IMR-90 (cell line): ENCODE measurements at regions not wholly inside any gene's neighbourhood (a gene's known extent, or its start where the extent isn't known, plus 50 kb on each side); places are given as distances from the start of the nearest gene placed in this dataset.

Experiments
- ATAC-seq: fragments of 200-7000 bp; cut with Tn5 transposase; 2 replicates; pipeline ENCODE4 v1.9.1; 2020; ENCODE audit warnings: low read depth, mild to moderate bottlenecking, moderate library complexity
- BruUV-seq: library from RNA; stranded (reverse); fragments of 400-500 nt; replicated peaks from 2 replicates; lab custom pipeline; 2021; lab: Mats Ljungman, UMichigan
- CTCF ChIA-PET: fragments of 300-600 bp; formaldehyde crosslinking; extraction: SDS; loops from one replicate; lab custom pipeline; 2021; ENCODE audit warnings: antibody characterized with exemption; lab: Yijun Ruan, JAX
- POLR2A ChIA-PET: fragments of 300-600 bp; sonication (Branson Sonifier 250); formaldehyde crosslinking; loops from one replicate; lab custom pipeline; 2022; ENCODE audit warnings: antibody characterized with exemption; ENCODE audit not compliant: unreplicated experiment; lab: Charles Lee
- DNase-seq: peaks from one replicate; pipeline ENCODE4 v3.0.0; 2013
- H2AFZ ChIP-seq: replicated peaks from 2 replicates; pipeline ENCODE3; 2013; ENCODE audit warnings: low read length, mild to moderate bottlenecking; ENCODE audit not compliant: poor library complexity
- H2AK5ac ChIP-seq: 2 replicates; pipeline ENCODE4 v1.6.1; 2013; ENCODE audit warnings: low read depth, low read length, inconsistent platforms
- H2AK9ac ChIP-seq: replicated peaks from 2 replicates; pipeline ENCODE3; 2013; ENCODE audit warnings: mild to moderate bottlenecking, low read depth, low read length, moderate library complexity; ENCODE audit not compliant: poor library complexity
- H2BK120ac ChIP-seq: 2 replicates; pipeline ENCODE4 v1.6.1; 2013; ENCODE audit warnings: low read depth, low read length, inconsistent platforms
- H2BK15ac ChIP-seq: 3 replicates; pipeline ENCODE4 v1.6.1; 2013; ENCODE audit warnings: low read depth, low read length, inconsistent platforms
- H2BK20ac ChIP-seq: 2 replicates; pipeline ENCODE4 v1.6.1; 2013; ENCODE audit warnings: low read depth, mild to moderate bottlenecking, inconsistent platforms, low read length, moderate library complexity
- H2BK5ac ChIP-seq: 2 replicates; pipeline ENCODE4 v1.6.1; 2013; ENCODE audit warnings: mild to moderate bottlenecking, low read depth, low read length, inconsistent platforms; ENCODE audit not compliant: poor library complexity, severe bottlenecking
- H3K14ac ChIP-seq: replicated peaks from 2 replicates; pipeline ENCODE4 v1.6.1; 2013; ENCODE audit warnings: low read depth, low read length, inconsistent platforms
- H3K18ac ChIP-seq: 2 replicates; pipeline ENCODE4 v1.6.1; 2013; ENCODE audit warnings: low read depth, low read length, control low read depth
- H3K23ac ChIP-seq: 2 replicates; pipeline ENCODE4 v1.6.1; 2013; ENCODE audit warnings: low read depth, low read length, inconsistent platforms
- H3K27ac ChIP-seq: 2 replicates; pipeline ENCODE4 v1.5.1; 2013; ENCODE audit warnings: mild to moderate bottlenecking, control low read depth, low read length; ENCODE audit not compliant: insufficient read depth
- H3K27me3 ChIP-seq: 2 replicates; pipeline ENCODE4 v1.6.1; 2013; ENCODE audit warnings: low read length; ENCODE audit not compliant: control insufficient read depth, insufficient read depth
- H3K36me3 ChIP-seq: 2 replicates; pipeline ENCODE4 v1.6.1; 2013; ENCODE audit warnings: low read length, mixed read lengths; ENCODE audit not compliant: control insufficient read depth, insufficient read depth
- H3K4ac ChIP-seq: 2 replicates; pipeline ENCODE4 v1.6.1; 2013; ENCODE audit warnings: low read depth, low read length, inconsistent platforms
- H3K4me1 ChIP-seq: 2 replicates; pipeline ENCODE4 v1.6.1; 2013; ENCODE audit warnings: low read length, mixed read lengths; ENCODE audit not compliant: control insufficient read depth, insufficient read depth
- H3K4me2 ChIP-seq: 2 replicates; pipeline ENCODE4 v1.6.1; 2013; ENCODE audit warnings: low read depth, mild to moderate bottlenecking, control low read depth, low read length, moderate library complexity
- H3K4me3 ChIP-seq: 2 replicates; pipeline ENCODE4 v1.5.1; 2013; ENCODE audit warnings: low read depth, mild to moderate bottlenecking, control low read depth, low read length, moderate library complexity; ENCODE audit not compliant: insufficient read depth
- H3K56ac ChIP-seq: 2 replicates; pipeline ENCODE4 v1.6.1; 2013; ENCODE audit warnings: low read length, inconsistent platforms; ENCODE audit not compliant: insufficient read depth; ENCODE audit errors: extremely low read depth
- H3K79me1 ChIP-seq, 2 experiments: 2 replicates each; pipeline ENCODE4 v1.6.1; 2013; ENCODE audit warnings: low read length in 2 of 2, inconsistent platforms in 1 of 2, low read depth in 1 of 2
- H3K9ac ChIP-seq: 2 replicates; pipeline ENCODE4 v1.6.1; 2013; ENCODE audit warnings: low read depth, low read length, control low read depth
- H3K9me1 ChIP-seq: 2 replicates; pipeline ENCODE4 v1.6.1; 2013; ENCODE audit warnings: low read length, inconsistent platforms; ENCODE audit not compliant: insufficient read depth
- H3K9me3 ChIP-seq: 2 replicates; pipeline ENCODE4 v1.6.1; 2013; ENCODE audit warnings: low read length; ENCODE audit not compliant: control insufficient read depth, insufficient read depth
- H4K20me1 ChIP-seq: 2 replicates; pipeline ENCODE4 v1.6.1; 2013; ENCODE audit warnings: low read length, inconsistent platforms; ENCODE audit not compliant: insufficient read depth
- H4K5ac ChIP-seq: 2 replicates; pipeline ENCODE4 v1.6.1; 2013; ENCODE audit warnings: mild to moderate bottlenecking, low read depth, low read length, control low read depth
- H4K8ac ChIP-seq, 2 experiments: 2 replicates each; pipeline ENCODE4 v1.6.1; 2013; ENCODE audit warnings: low read depth in 2 of 2, low read length in 2 of 2, control low read depth in 1 of 2, inconsistent platforms in 1 of 2
- H4K91ac ChIP-seq: 2 replicates; pipeline ENCODE4 v1.6.1; 2013; ENCODE audit warnings: low read depth, low read length, inconsistent platforms; ENCODE audit not compliant: insufficient read depth
- CEBPB ChIP-seq: IDR thresholded peaks from 2 replicates; pipeline ENCODE4 v1.6.1; 2012; ENCODE audit warnings: low read depth, low read length, improper control_type of control experiment
- CHD1 ChIP-seq: IDR thresholded peaks from 2 replicates; pipeline ENCODE4 v1.6.1; 2012; ENCODE audit warnings: low read depth, low read length, improper control_type of control experiment
- MAFK ChIP-seq: IDR thresholded peaks from 2 replicates; pipeline ENCODE4 v1.6.1; 2012; ENCODE audit warnings: low read depth, low read length, improper control_type of control experiment
- MAZ ChIP-seq: IDR thresholded peaks from 2 replicates; pipeline ENCODE4 v1.6.1; 2012; ENCODE audit warnings: low read depth, mild to moderate bottlenecking, low read length, improper control_type of control experiment, moderate library complexity, borderline replicate concordance
- MXI1 ChIP-seq: IDR thresholded peaks from 2 replicates; pipeline ENCODE4 v1.6.1; 2012; ENCODE audit warnings: low read depth, mild to moderate bottlenecking, low read length, moderate library complexity, borderline replicate concordance
- POLR2A ChIP-seq: IDR thresholded peaks from 2 replicates; pipeline ENCODE4 v1.6.1; 2012; ENCODE audit warnings: mild to moderate bottlenecking, low read depth, low read length
- RAD21 ChIP-seq: IDR thresholded peaks from 2 replicates; pipeline ENCODE4 v1.6.1; 2012; ENCODE audit warnings: low read length, improper control_type of control experiment
- RFX5 ChIP-seq: IDR thresholded peaks from 2 replicates; pipeline ENCODE4 v1.8.0; 2012; ENCODE audit warnings: low read depth, mild to moderate bottlenecking, low read length, moderate library complexity
- SMC3 ChIP-seq: fragments of 150-350 bp; IDR thresholded peaks from 2 replicates; pipeline ENCODE4 v1.6.1; 2016; ENCODE audit warnings: low read depth, mild to moderate bottlenecking, antibody characterized with exemption, low read length, moderate library complexity
- WGBS, 2 experiments: methylation state at CpG; one replicate each; pipeline versions ENCODE4 v1.1.5 to v1.1.7; 2013; ENCODE audit warnings: missing lambda C conversion rate in 2 of 2; ENCODE audit not compliant: insufficient read length in 1 of 2; ENCODE audit errors: extremely low coverage in 2 of 2; 5-methylcytosine and 5-hydroxymethylcytosine counted together
- dilution Hi-C: fragments of 300-500 bp; cut with HindIII; formaldehyde crosslinking; loops from one replicate; pipeline ENCODE4 v1.14.3; 2018; ENCODE audit warnings: low sequenced_read_pairs; ENCODE audit not compliant: unreplicated experiment
- in situ Hi-C: fragments of 300-500 bp; cut with MboI; formaldehyde crosslinking; loops from 3 replicates; pipeline ENCODE4 v1.14.3; 2019; ENCODE audit warnings: low sequenced_read_pairs, inconsistent platforms, mixed read lengths
- intact Hi-C: fragments of 100-400 bp; cut with micrococcal nuclease; formaldehyde crosslinking; loops from 2 replicates; pipeline ENCODE4 v1.10.0; 2022
- TF ChIP-seq, protein P1 (sequence below): conservative IDR thresholded peaks from 2 replicates; pipeline ENCODE4 v1.5.1; 2012; ENCODE audit warnings: mild to moderate bottlenecking, low read depth, low read length, improper control_type of control experiment
- TF ChIP-seq, protein P2 (sequence below): fragments of 150-350 bp; IDR thresholded peaks from 2 replicates; pipeline ENCODE4 v1.6.1; 2017; ENCODE audit warnings: mild to moderate bottlenecking, antibody characterized with exemption, low read length, low read depth
- TF ChIP-seq, protein P3 (sequence below): fragments of 150-350 bp; IDR thresholded peaks from 2 replicates; pipeline ENCODE4 v1.6.1; 2016; ENCODE audit warnings: low read depth, mild to moderate bottlenecking, low read length, moderate library complexity, borderline replicate concordance

DNA sequence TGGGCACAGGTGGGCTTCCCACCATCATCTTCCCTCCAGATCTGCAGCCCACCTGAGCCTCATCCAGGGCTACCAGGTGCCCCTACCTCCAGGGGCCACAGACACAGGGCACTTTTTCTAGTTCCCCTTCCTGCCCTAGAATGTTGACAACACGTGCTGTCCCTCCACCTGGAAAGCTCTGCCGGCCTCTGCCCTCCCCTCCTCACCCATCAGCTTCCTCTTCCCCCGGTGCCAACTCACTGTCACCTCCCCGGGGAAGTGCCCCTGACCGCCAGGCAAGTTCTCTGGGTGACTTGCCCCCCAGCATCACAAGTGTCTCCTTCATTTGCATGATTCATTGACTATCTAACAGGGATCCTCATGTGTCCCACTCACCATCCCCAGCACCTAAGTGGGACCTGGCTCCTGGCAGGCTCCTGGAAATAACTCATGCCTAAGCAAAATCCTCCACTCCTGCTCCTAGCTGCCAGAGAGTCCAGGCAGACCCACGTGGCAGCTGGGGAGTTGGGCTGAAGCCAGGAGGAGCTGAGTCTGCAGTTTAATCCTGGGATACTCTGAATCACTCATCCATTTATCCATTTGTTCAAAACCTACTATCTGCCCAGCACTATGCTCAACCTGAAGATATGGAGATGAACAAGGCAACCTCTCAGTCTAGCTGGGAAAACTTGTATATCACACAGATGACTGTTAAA, 304.4 kb downstream of the FOXL1 start:
- POLR2A ChIA-PET = interaction anchor here (0.5 kb wide), 1 partner anchor 181 kb away, joined by 11 read pairs; no protein-coding TSS in a partner anchor
- in situ Hi-C loops (no loop called here), intact Hi-C loops (no loop called here), dilution Hi-C loops (no loop called here)
- Histone ChIP-seq H2BK120ac (no peak overlapping the region), H4K91ac (no peak overlapping the region), H4K20me1 (no peaks in the 10 kb centered on the region), H3K27ac (no peak overlapping the region), H4K5ac (no peak overlapping the region), H4K8ac (no peak overlapping the region), H3K9ac (no peak overlapping the region), H3K9me3 (no peaks in the 10 kb centered on the region), H2BK15ac (peak overlapping the region; percentile 4; the same call in 1 of the 3 replicates), H3K18ac (no peak overlapping the region), H2BK20ac (no peak overlapping the region), H3K4ac (no peak overlapping the region), H3K14ac (no peak overlapping the region), H3K79me1 (no peaks in the 10 kb centered on the region), H2BK5ac (no peak overlapping the region), H3K23ac (no peak overlapping the region), H2AK5ac (peak overlapping the region; percentile 18; the same call in 1 of the 2 replicates), H3K9me1 (no peaks in the 10 kb centered on the region), H3K27me3 (peaks cover 6% of the 10 kb centered on the region; the same call in 1 of the 2 replicates), H3K56ac (no peak overlapping the region), H2AFZ (no peak overlapping the region), H3K4me1 (peaks cover 5% of the 10 kb centered on the region), H3K4me2 (no peak overlapping the region), H3K36me3 (no peaks in the 10 kb centered on the region), H3K4me3 (no peak overlapping the region), H2AK9ac (no peak overlapping the region)
- DNase-seq (peak; percentile 88), ATAC-seq (peak; percentile 85)
- 63% methylated on average over 5 of the region's 6 CpGs; no CpG with 5 or more reads in 1 of the 2 experiments for WGBS, 2 experiments
- CTCF ChIA-PET = interaction anchor here (0.9 to 1.6 kb wide), 2 partner anchors 9 to 16 kb away, joined by 3 read pairs; no protein-coding TSS in a partner anchor
- no TSS peak for BruUV-seq
- no peak for TF ChIP-seq CEBPB
- no peak for TF ChIP-seq RFX5
- peak; percentile 27 for TF ChIP-seq RAD21
- TF ChIP-seq, protein P1, sequence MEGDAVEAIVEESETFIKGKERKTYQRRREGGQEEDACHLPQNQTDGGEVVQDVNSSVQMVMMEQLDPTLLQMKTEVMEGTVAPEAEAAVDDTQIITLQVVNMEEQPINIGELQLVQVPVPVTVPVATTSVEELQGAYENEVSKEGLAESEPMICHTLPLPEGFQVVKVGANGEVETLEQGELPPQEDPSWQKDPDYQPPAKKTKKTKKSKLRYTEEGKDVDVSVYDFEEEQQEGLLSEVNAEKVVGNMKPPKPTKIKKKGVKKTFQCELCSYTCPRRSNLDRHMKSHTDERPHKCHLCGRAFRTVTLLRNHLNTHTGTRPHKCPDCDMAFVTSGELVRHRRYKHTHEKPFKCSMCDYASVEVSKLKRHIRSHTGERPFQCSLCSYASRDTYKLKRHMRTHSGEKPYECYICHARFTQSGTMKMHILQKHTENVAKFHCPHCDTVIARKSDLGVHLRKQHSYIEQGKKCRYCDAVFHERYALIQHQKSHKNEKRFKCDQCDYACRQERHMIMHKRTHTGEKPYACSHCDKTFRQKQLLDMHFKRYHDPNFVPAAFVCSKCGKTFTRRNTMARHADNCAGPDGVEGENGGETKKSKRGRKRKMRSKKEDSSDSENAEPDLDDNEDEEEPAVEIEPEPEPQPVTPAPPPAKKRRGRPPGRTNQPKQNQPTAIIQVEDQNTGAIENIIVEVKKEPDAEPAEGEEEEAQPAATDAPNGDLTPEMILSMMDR = no peak
- TF ChIP-seq, protein P2, sequence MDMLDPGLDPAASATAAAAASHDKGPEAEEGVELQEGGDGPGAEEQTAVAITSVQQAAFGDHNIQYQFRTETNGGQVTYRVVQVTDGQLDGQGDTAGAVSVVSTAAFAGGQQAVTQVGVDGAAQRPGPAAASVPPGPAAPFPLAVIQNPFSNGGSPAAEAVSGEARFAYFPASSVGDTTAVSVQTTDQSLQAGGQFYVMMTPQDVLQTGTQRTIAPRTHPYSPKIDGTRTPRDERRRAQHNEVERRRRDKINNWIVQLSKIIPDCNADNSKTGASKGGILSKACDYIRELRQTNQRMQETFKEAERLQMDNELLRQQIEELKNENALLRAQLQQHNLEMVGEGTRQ = peak; percentile 86
- no peak for TF ChIP-seq POLR2A
- TF ChIP-seq CHD1 = no peak
- TF ChIP-seq MXI1 = peak; percentile 88; the same call in 1 of the 2 replicates
- TF ChIP-seq SMC3 = no peak
- peak; percentile 43; the same call in 1 of the 2 replicates for TF ChIP-seq MAZ
- peak; percentile 90 for TF ChIP-seq MAFK
- TF ChIP-seq, protein P3, sequence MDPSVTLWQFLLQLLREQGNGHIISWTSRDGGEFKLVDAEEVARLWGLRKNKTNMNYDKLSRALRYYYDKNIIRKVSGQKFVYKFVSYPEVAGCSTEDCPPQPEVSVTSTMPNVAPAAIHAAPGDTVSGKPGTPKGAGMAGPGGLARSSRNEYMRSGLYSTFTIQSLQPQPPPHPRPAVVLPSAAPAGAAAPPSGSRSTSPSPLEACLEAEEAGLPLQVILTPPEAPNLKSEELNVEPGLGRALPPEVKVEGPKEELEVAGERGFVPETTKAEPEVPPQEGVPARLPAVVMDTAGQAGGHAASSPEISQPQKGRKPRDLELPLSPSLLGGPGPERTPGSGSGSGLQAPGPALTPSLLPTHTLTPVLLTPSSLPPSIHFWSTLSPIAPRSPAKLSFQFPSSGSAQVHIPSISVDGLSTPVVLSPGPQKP = no peak
